Neural cell (in vitro differentiated cells): ENCODE measurements at regions not wholly inside any gene's neighbourhood (a gene's known extent, or its start where the extent isn't known, plus 50 kb on each side); places are given as distances from the start of the nearest gene placed in this dataset.

Experiments used
- CTCF ChIP-seq: fragments of 450-650 bp; IDR thresholded peaks from 2 replicates; pipeline ENCODE4 v1.5.1; 2014; ENCODE audit warnings: antibody characterized with exemption, mild to moderate bottlenecking, moderate library complexity; ENCODE audit not compliant: poor library complexity, severe bottlenecking
- EP300 ChIP-seq: fragments of 450-650 bp; conservative IDR thresholded peaks from 2 replicates; pipeline ENCODE4 v1.6.1; 2014; ENCODE audit warnings: antibody characterized with exemption, mild to moderate bottlenecking, moderate library complexity; ENCODE audit not compliant: poor library complexity, severe bottlenecking
- RAD21 ChIP-seq: fragments of 450-650 bp; conservative IDR thresholded peaks from 2 replicates; pipeline ENCODE4 v1.6.1; 2014; ENCODE audit warnings: antibody characterized with exemption, mild to moderate bottlenecking, moderate library complexity

DNA sequence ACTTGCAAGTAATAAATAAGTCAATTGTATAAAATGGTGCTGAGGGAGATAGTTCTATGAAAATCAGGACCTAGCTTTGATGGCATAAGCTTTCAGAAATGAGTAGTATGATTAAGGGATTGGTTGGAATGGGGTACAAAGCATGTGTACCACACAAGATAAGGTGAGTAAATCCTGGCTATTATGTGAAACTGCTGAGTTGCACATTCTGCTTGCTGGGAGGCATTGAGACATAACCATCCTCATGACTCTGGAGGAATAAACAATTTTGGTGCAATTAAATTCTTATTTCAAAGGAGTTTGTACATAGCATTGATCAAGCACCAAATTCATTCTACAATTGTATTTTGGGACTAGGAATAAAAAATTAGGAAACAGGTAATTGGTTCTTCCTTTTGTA is 755.2 kb upstream of the ACO1 start:
- TF ChIP-seq EP300 (no peak), CTCF (no peak), RAD21 (no peak)
